ENCODE measurements at regions not wholly inside any gene's neighbourhood (a gene's known extent, or its start where the extent isn't known, plus 50 kb on each side); places are given as distances from the start of the nearest gene placed in this dataset.

DNA sequence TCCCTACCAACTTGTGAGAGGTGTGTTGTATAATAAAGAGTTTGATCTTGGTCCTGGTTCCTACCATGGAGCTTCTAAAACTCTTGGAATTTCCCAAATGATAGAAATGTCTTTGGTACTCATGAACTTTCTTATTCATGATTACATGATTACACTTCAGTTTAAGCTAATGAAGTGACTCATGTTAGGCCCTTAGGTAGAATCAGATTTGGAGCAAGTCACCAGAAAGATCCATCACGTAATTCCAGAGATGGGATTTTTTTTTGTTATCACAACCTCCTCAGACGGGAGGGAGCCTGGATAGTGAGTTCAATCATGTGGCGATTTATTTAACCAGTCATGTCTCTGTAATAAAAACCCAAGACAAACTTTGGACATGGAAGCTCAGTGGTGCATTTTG, 1287.6 kb upstream of the ZEB2 start:
- Histone ChIP-seq H3K27ac (ENCODE audit: insufficient read depth in 1 of 2, low read depth in 1 of 2, low read length in 2 of 2, poor library complexity in 1 of 2, severe bottlenecking in 2 of 2) (no peak overlapping the region), H3K36me3 (ENCODE audit: control insufficient read depth in 4 of 4, insufficient read depth in 4 of 4, low read length in 3 of 4) (no peaks in the 10 kb centered on the region), H3K9me3 (ENCODE audit: control extremely low read depth in 1 of 5, control insufficient read depth in 4 of 5, insufficient read depth in 2 of 5, low read depth in 1 of 5, low read length in 4 of 5) (no peaks in the 10 kb centered on the region), H3K4me1 (ENCODE audit: control extremely low read depth in 1 of 4, control insufficient read depth in 4 of 4, insufficient read depth in 4 of 4, low read length in 3 of 4) (no peaks in the 10 kb centered on the region), H3K27me3 (replicated peaks in 2 of 5; ENCODE audit: control insufficient read depth in 4 of 5, insufficient read depth in 5 of 5, low read length in 4 of 5) (no peaks in the 10 kb centered on the region), H3K4me3 (ENCODE audit: control insufficient read depth in 1 of 7, extremely low read depth in 1 of 7, insufficient read depth in 4 of 7, low read depth in 2 of 7, low read length in 6 of 7) (no peak overlapping the region)
- ChIA-PET POLR2A (no interaction called here), CTCF (no interaction called here)
- DNase-seq, result no peak
- 93% methylated on average over 2 of the region's 3 CpGs for WGBS (ENCODE audit: insufficient coverage)

DNA sequence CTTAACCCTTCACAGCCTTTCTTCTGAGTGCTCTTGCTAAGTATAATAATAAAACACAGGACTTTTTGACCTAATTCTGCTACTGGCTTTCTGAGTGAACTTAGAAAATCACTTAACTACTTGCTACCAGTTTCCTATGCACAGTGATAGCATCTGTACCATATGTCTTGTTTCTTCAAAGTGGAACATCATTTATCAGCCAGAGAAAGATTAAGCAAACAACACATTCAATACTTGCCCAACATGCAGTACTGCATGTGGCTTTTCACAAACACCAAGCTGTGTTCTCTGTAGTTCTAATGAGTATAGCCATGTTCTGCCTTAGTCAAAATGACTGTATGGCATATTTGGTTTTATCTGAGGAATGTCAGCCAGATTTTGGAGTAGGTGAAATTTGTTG, 1286.6 kb upstream of the ZEB2 start:
- CTCF ChIA-PET, result no interaction called here
- Histone ChIP-seq H3K27me3 (replicated peaks in 2 of 5; ENCODE audit: control insufficient read depth in 4 of 5, insufficient read depth in 5 of 5, low read length in 4 of 5) (no peaks in the 10 kb centered on the region), H3K36me3 (ENCODE audit: control insufficient read depth in 4 of 4, insufficient read depth in 4 of 4, low read length in 3 of 4) (no peaks in the 10 kb centered on the region), H3K27ac (ENCODE audit: insufficient read depth in 1 of 2, low read depth in 1 of 2, low read length in 2 of 2, poor library complexity in 1 of 2, severe bottlenecking in 2 of 2) (no peak overlapping the region), H3K4me3 (ENCODE audit: control insufficient read depth in 1 of 7, extremely low read depth in 1 of 7, insufficient read depth in 4 of 7, low read depth in 2 of 7, low read length in 6 of 7) (no peak overlapping the region), H3K4me1 (ENCODE audit: control extremely low read depth in 1 of 4, control insufficient read depth in 4 of 4, insufficient read depth in 4 of 4, low read length in 3 of 4) (no peaks in the 10 kb centered on the region), H3K9me3 (ENCODE audit: control extremely low read depth in 1 of 5, control insufficient read depth in 4 of 5, insufficient read depth in 2 of 5, low read depth in 1 of 5, low read length in 4 of 5) (no peaks in the 10 kb centered on the region)
- POLR2A ChIA-PET, result no interaction called here
- no peak for DNase-seq

- CTCF ChIA-PET, result no interaction called here
- DNase-seq, result no peak
- Histone ChIP-seq H3K4me3 (ENCODE audit: control insufficient read depth in 1 of 7, extremely low read depth in 1 of 7, insufficient read depth in 4 of 7, low read depth in 2 of 7, low read length in 6 of 7) (no peak overlapping the region), H3K9me3 (ENCODE audit: control extremely low read depth in 1 of 5, control insufficient read depth in 4 of 5, insufficient read depth in 2 of 5, low read depth in 1 of 5, low read length in 4 of 5) (peaks cover 0 to 2% (median 0%) of the 10 kb centered on the region in 5 experiments), H3K27me3 (replicated peaks in 2 of 5; ENCODE audit: control insufficient read depth in 4 of 5, insufficient read depth in 5 of 5, low read length in 4 of 5) (no peaks in the 10 kb centered on the region), H3K27ac (ENCODE audit: insufficient read depth in 1 of 2, low read depth in 1 of 2, low read length in 2 of 2, poor library complexity in 1 of 2, severe bottlenecking in 2 of 2) (no peak overlapping the region), H3K4me1 (ENCODE audit: control extremely low read depth in 1 of 4, control insufficient read depth in 4 of 4, insufficient read depth in 4 of 4, low read length in 3 of 4) (no peaks in the 10 kb centered on the region), H3K36me3 (ENCODE audit: control insufficient read depth in 4 of 4, insufficient read depth in 4 of 4, low read length in 3 of 4) (no peaks in the 10 kb centered on the region)
- 100% methylated on average over 1 of the region's 1 CpG for WGBS (ENCODE audit: insufficient coverage)
- POLR2A ChIA-PET, result no interaction called here
These were observed 1282.2 kb upstream of the ZEB2 start for GRCh38 chr2:145802133-145802532.

GRCh38 chr2:145801210-145801609, 1281.3 kb upstream of the ZEB2 start:
- no peak overlapping the region for H3K27ac ChIP-seq (ENCODE audit: insufficient read depth in 1 of 2, low read depth in 1 of 2, low read length in 2 of 2, poor library complexity in 1 of 2, severe bottlenecking in 2 of 2)
- POLR2A ChIA-PET, result no interaction called here

GRCh38 chr2:145800151-145801091, 1280.5 kb upstream of the ZEB2 start:
- WGBS (ENCODE audit: insufficient coverage), result 98% methylated on average over 5 of the region's 6 CpGs
- no peak overlapping the region for H3K27ac ChIP-seq (ENCODE audit: insufficient read depth in 1 of 2, low read depth in 1 of 2, low read length in 2 of 2, poor library complexity in 1 of 2, severe bottlenecking in 2 of 2)
- H3K4me1 ChIP-seq (ENCODE audit: control extremely low read depth in 1 of 4, control insufficient read depth in 4 of 4, insufficient read depth in 4 of 4, low read length in 3 of 4), result no peaks in the 10 kb centered on the region
- no peaks in the 10 kb centered on the region for H3K36me3 ChIP-seq (ENCODE audit: control insufficient read depth in 4 of 4, insufficient read depth in 4 of 4, low read length in 3 of 4)
- H3K9me3 ChIP-seq (ENCODE audit: control extremely low read depth in 1 of 5, control insufficient read depth in 4 of 5, insufficient read depth in 2 of 5, low read depth in 1 of 5, low read length in 4 of 5), result peaks cover 0 to 2% (median 0%) of the 10 kb centered on the region in 5 experiments
- no peak overlapping the region for H3K4me3 ChIP-seq (ENCODE audit: control insufficient read depth in 1 of 7, extremely low read depth in 1 of 7, insufficient read depth in 4 of 7, low read depth in 2 of 7, low read length in 6 of 7)
- POLR2A ChIA-PET, result no interaction called here
- DNase-seq, result no peak
- CTCF ChIA-PET, result no interaction called here
- H3K27me3 ChIP-seq (replicated peaks in 2 of 5; ENCODE audit: control insufficient read depth in 4 of 5, insufficient read depth in 5 of 5, low read length in 4 of 5), result no peaks in the 10 kb centered on the region

More at GRCh38 chr2:145801210-145801609, 1281.3 kb upstream of the ZEB2 start:
- DNase-seq, result no peak
- Histone ChIP-seq H3K36me3 (ENCODE audit: control insufficient read depth in 4 of 4, insufficient read depth in 4 of 4, low read length in 3 of 4) (no peaks in the 10 kb centered on the region), H3K9me3 (ENCODE audit: control extremely low read depth in 1 of 5, control insufficient read depth in 4 of 5, insufficient read depth in 2 of 5, low read depth in 1 of 5, low read length in 4 of 5) (peaks cover 0 to 2% (median 0%) of the 10 kb centered on the region in 5 experiments), H3K27me3 (replicated peaks in 2 of 5; ENCODE audit: control insufficient read depth in 4 of 5, insufficient read depth in 5 of 5, low read length in 4 of 5) (no peaks in the 10 kb centered on the region), H3K4me3 (ENCODE audit: control insufficient read depth in 1 of 7, extremely low read depth in 1 of 7, insufficient read depth in 4 of 7, low read depth in 2 of 7, low read length in 6 of 7) (no peak overlapping the region), H3K4me1 (ENCODE audit: control extremely low read depth in 1 of 4, control insufficient read depth in 4 of 4, insufficient read depth in 4 of 4, low read length in 3 of 4) (no peaks in the 10 kb centered on the region)
- CTCF ChIA-PET, result no interaction called here
- WGBS (ENCODE audit: insufficient coverage), result 100% methylated on average over 1 of the region's 1 CpG

GRCh38 chr2:145799595-145800108, 1279.7 kb upstream of the ZEB2 start:
- Histone ChIP-seq H3K4me3 (ENCODE audit: control insufficient read depth in 1 of 7, extremely low read depth in 1 of 7, insufficient read depth in 4 of 7, low read depth in 2 of 7, low read length in 6 of 7) (no peak overlapping the region), H3K36me3 (ENCODE audit: control insufficient read depth in 4 of 4, insufficient read depth in 4 of 4, low read length in 3 of 4) (no peaks in the 10 kb centered on the region), H3K27ac (ENCODE audit: insufficient read depth in 1 of 2, low read depth in 1 of 2, low read length in 2 of 2, poor library complexity in 1 of 2, severe bottlenecking in 2 of 2) (no peak overlapping the region), H3K9me3 (ENCODE audit: control extremely low read depth in 1 of 5, control insufficient read depth in 4 of 5, insufficient read depth in 2 of 5, low read depth in 1 of 5, low read length in 4 of 5) (peaks cover 0 to 2% (median 0%) of the 10 kb centered on the region in 5 experiments), H3K4me1 (ENCODE audit: control extremely low read depth in 1 of 4, control insufficient read depth in 4 of 4, insufficient read depth in 4 of 4, low read length in 3 of 4) (no peaks in the 10 kb centered on the region), H3K27me3 (replicated peaks in 2 of 5; ENCODE audit: control insufficient read depth in 4 of 5, insufficient read depth in 5 of 5, low read length in 4 of 5) (no peaks in the 10 kb centered on the region)
- DNase-seq, result no peak
- 100% methylated on average over 6 of the region's 7 CpGs for WGBS (ENCODE audit: insufficient coverage)
- ChIA-PET CTCF (no interaction called here), POLR2A (no interaction called here)

DNA sequence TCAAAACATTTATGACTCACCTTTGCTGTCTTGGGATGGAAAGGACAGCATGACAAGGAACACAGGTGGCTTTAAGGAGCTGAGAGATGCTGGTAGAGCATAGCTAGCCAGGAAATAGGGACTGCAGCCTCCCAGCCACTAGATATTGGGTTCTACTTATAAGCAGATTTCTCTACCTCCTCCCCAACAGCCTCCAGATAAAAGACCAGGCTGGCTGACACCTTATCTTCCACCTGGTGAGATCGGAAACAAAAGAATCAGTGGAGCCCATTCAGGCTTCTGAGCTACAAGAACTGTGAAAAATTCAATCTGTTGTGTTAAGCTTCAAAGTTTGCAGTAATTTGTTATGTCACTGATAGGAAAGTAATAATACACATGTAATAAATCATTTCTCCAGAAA, 1278.5 kb upstream of the ZEB2 start:
- POLR2A ChIA-PET, result no interaction called here
- Histone ChIP-seq H3K36me3 (ENCODE audit: control insufficient read depth in 4 of 4, insufficient read depth in 4 of 4, low read length in 3 of 4) (no peaks in the 10 kb centered on the region), H3K4me3 (ENCODE audit: control insufficient read depth in 1 of 7, extremely low read depth in 1 of 7, insufficient read depth in 4 of 7, low read depth in 2 of 7, low read length in 6 of 7) (no peak overlapping the region), H3K27ac (ENCODE audit: insufficient read depth in 1 of 2, low read depth in 1 of 2, low read length in 2 of 2, poor library complexity in 1 of 2, severe bottlenecking in 2 of 2) (no peak overlapping the region), H3K9me3 (ENCODE audit: control extremely low read depth in 1 of 5, control insufficient read depth in 4 of 5, insufficient read depth in 2 of 5, low read depth in 1 of 5, low read length in 4 of 5) (peaks cover 0 to 2% (median 0%) of the 10 kb centered on the region in 5 experiments), H3K4me1 (ENCODE audit: control extremely low read depth in 1 of 4, control insufficient read depth in 4 of 4, insufficient read depth in 4 of 4, low read length in 3 of 4) (no peaks in the 10 kb centered on the region), H3K27me3 (replicated peaks in 2 of 5; ENCODE audit: control insufficient read depth in 4 of 5, insufficient read depth in 5 of 5, low read length in 4 of 5) (no peaks in the 10 kb centered on the region)
- DNase-seq, result no peak
- CTCF ChIA-PET, result no interaction called here
- WGBS (ENCODE audit: insufficient coverage), result 100% methylated on average over 1 of the region's 1 CpG

Data from common myeloid progenitor, CD34-positive (primary cell).